NCI-H226 (cell line): ENCODE measurements at regions not wholly inside any gene's neighbourhood (a gene's known extent, or its start where the extent isn't known, plus 50 kb on each side); places are given as distances from the start of the nearest gene placed in this dataset.
"Not testable (repeated sequence)": the region's sequence is repeated elsewhere in the genome, so short reads cannot be mapped to it uniquely, and the experiment has no call there.

Experiments used
- DNase-seq: peaks from one replicate; pipeline ENCODE4 v3.0.0-alpha.2; 2015

DNA sequence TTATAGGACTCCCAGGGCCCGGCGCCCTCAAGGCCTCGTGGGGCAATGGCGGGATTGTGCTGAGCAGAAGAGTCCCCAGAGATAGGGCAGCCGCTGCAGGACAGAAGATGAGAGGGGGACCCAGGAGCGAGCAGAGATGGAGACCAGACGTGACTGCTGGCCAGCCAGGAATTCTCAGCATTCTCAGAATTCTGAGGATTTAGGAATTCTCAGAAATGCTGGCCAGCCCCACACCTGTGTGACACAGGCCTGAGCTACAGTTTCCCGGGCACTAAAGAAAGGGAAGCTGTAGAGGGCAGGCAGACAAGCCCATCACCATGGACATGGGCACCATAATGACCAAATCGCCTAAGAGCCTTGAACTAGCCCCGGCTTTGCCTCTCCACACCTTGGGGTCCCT is 186.2 kb upstream of the CDH4 start:
- no peak for DNase-seq

DNA sequence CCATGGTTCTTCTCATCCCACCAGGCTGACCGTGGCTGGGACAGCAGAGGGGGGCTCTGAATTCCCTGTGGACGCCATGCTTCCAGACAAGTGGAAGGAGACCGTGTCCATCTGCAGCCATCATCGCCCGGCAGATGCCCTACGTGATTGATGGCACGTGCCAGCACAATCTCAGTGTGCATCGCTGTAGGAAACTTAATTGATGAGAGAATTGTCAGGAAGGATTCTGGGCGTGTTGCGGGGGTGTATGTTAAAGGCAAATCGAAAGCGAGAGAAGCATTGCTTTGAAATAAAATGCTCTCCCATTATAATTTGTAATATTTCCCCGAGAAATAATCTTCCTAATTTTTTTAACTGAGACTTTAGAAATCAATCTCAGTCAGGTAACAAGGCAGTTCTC is 185.5 kb upstream of the CDH4 start:
- no peak for DNase-seq

DNA sequence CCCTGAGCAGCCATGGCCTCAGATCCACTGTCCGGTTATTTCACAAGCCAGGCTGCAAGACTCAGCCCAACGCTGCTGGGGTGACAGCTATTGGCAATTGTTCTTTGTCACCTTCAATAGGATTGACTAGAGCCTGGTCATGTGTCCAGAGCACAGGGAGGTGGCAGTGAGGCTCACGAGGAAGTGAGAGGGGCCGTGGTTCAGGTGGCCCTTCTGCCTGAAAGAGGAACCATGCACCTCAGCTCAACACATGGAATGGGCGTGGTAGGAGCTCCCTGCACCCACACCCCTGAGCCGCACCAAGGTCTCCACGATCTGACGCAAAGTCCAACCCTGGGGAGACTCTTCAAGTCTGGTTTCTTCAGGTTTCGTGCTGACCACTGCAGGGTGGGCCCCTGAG is 184.8 kb upstream of the CDH4 start:
- no peak for DNase-seq

DNA sequence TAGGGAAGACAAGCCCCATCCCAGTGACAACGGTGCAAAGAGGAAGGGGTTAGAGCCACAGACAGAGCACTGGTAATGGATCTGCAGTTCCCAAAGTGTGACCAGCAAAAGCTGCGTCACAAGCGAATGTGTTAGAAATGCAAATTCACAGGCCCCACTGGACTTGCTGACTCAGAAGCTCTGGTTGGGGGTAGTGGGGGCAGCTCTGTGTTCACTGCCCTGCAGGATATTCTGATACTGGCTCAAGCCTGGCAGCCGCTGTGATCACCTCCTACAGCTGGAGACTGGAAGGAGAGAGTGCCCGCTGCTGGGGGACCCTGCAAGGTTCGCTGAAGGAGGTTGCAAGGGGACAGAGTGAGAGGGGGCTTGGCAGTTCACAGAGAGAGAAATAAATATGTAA is 179.7 kb upstream of the CDH4 start:
- DNase-seq, result no peak

DNA sequence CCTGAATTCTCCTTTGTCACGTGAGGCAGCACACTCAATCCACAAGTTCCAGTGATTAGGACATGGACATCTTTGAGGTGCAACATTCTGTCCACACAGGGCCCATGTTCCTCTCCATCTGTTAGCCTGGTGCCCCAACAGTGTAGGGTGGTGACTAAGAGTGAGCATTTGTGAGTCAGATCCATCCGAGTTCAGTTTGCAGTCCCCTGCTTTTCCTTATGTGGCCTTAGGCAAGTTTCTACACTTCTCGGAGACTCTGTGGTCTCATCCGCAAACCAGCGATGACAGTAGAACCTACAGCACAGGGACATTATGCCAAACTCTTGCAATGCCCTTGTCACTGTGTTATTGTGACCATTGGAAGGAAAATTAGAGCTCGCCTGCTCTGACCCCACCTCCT is 178.7 kb upstream of the CDH4 start:
- no peak for DNase-seq

DNA sequence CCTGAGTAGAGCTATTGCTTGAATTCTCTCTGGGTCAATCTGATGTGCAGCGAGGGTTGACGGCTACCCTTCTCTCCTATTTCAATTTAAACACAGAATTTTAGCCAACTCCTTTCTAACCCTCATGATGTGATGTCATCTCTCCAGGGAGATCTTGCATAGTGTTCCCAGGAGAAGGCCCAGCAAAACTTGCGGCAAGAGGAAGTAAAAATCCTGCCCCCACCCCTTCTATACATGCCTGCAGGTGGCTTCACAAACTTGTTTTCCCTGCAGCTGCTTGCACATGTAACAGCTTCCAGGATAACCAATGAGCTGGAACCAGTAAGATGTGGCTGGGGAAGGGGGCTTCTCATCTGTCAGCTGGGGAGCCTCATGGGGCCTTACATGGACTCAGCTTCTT is 169.3 kb upstream of the CDH4 start:
- DNase-seq, result no peak

DNA sequence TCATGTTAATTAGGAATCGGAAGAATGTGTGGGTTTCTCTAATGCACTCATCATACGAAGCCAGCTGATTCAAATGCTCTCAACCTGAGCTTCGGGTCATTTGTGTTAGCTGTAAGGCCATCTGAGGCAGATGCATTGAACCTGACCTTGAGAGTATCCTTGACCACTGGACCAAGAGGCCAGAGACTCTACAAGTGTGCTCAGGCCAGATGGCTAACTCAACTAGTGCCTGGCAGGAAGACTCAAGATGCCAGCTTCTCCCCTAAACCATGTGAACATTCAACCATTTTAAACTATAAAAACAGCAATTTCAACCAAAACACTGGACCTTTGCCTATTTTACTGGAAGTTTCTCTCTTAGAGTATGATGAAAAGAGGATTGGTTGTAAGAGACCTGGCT is 168.6 kb upstream of the CDH4 start:
- DNase-seq, result no peak

DNA sequence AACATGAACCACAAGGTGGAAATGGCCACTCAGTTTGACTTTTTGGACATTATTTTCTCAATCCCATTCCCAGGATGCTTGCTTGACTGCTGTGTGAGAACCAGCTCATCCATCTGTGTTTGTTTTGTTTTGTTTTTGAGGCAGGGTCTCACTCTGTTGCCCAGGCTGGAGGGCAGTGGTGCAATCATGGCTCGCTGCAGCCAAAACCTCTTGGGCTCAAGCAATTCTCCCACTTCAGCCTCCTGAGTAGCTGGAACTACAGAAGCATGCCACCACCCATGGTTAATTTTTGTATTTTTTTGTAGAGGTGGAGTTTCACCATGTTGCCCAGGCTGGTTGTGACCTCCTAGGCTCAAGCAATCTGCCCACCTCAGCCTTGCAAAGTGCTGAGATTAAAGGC is 166.0 kb upstream of the CDH4 start:
- DNase-seq, result no peak

DNA sequence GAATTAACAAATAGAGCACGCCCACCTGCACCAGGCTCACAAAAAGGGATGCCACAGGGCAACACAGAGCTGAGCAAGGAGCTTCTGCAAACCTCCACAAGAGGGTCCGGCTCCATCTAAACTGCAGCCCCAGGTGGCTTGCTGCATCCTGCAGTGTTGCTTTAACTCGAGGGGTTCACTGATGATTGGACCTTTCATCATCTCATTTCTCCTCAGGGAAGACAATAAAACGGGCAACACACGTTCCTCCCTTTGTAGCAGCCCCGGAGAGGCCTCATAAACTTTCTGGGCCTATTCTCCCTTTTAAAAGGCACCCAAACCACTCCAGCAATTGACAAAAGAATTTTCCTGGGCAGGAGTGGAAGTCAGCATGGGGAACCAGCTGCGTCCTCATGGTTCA is 161.5 kb upstream of the CDH4 start:
- DNase-seq, result no peak

DNA sequence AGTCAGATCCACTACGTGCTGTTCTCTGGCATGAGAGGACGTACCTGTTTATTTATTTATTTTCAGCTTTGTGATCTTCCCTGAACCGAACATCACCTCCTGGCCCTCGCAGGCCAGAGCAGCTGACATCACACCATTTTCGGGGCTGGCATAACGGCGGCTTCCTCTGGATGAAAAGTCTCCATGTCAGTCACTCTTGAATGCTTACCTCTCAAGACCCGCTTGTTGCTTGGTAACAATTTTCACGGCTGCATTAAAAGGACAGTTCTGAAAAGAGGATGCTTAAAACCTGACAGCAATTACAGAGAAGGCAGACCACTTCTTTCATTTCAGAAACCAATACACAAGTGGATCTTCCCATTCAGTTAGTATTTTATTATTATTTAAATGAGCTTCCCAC is 159.8 kb upstream of the CDH4 start:
- DNase-seq, result no peak

DNA sequence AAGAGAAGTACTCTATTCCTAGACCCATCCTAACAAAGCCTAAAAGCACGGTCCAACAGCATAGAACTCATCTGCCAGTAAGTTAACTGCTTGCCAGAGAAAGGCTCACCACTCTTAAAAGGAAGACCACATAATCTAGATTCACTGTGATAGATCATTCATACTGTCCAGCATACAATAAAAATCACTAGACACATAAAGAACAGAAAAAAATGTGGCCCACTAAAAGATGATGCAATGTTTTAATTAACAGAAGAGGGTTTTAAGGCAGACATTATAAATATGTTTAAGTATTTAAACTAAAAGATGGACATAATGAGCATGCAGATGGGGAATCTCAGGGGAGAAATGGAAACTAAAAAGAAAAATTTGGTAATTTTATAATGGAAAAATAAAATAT is 157.5 kb upstream of the CDH4 start:
- DNase-seq, result no peak

DNA sequence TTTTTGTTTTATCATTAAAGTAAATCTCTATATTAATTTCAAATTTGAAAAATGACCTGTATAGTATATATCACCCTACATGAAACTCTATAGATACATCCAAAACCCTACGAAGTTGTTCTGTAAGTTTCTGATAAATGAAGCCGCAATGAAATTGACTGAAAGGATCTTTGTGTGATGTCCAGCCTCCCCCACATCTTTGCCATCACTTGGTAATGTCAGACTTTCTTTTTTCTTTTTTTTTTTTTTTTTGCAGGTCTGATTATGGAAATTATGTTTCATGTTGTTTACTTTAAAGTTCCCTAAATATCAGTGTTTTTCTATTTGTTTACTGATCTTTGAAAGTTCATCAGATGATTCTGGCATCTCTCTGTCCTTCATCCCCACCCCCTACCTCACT is 155.6 kb upstream of the CDH4 start:
- no peak for DNase-seq

DNA sequence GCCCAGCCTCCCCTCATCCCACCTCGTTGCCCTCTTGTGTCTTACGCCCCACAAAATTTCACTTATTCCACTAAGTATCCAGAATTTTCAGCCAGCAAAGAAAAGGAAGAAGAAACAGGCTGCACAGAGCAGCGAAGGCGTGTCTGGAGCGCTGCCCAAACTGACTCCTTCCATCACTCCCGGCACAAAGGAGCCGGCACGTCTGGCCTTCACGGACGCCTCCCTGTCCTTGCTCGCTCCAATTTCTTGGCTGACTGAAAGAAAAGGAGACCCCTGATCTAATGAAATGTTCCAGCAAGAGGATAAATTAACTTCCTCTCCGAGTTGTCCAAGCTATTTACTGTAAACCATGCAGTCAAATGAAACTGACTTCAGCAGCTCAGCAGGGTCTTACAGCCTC is 152.3 kb upstream of the CDH4 start:
- no peak for DNase-seq

DNA sequence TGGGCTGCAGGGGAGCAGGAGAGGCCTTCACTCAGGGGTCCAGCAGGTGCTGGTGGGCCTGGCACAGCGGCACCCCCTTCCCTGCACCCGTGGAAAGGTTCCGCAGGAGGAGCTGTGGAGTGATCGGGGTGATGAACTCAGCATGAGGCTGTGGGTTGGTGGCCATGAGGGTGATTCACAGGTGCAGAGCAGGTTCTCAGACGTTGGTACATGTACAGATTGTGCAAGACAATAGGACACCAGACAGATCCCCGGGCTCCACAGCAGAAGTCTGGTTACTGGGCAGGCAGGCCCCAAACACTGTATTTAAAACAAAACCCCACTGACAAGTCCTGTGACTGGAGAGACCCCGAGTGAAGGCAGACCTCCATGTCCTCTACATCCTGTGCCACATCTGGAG is 151.6 kb upstream of the CDH4 start:
- DNase-seq, result no peak

DNA sequence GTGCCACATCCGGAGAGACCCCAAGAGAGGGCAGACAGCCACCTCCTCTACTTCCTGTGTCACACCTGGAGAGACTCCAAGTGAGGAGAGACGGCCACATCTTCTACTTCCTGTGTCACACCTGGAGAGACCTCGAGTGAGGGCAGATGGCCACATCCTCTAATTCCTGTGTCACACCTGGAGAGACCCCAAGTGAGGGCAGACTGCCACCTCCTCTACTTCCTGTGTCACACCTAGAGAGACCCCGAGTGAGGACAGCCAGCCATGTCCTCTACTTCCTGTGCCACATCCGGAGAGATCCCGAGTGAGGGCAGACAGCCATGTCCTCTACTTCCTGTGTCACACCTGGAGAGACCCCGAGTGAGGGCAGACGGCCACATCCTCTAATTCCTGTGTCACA is 150.7 kb upstream of the CDH4 start:
- not testable (repeated sequence) for DNase-seq

DNA sequence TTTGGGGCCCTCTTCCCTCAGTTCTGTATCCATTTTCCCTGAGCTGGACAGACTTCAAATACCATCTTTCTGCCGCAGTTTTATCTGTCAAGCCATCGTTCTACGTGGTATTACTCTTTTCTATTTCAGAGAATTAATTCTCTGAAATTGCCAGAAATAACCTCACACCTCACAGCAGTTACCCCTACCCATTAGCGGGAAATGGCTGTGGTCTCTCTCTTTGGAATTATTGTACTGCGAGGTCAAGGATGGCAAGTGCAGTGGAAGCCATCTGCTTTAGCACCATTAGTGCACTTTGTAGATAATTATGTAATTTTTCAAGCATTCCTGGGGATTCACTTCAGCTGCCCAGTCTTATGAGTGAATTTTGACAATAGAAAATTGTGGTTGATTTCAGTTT is 147.8 kb upstream of the CDH4 start:
- DNase-seq, result no peak

DNA sequence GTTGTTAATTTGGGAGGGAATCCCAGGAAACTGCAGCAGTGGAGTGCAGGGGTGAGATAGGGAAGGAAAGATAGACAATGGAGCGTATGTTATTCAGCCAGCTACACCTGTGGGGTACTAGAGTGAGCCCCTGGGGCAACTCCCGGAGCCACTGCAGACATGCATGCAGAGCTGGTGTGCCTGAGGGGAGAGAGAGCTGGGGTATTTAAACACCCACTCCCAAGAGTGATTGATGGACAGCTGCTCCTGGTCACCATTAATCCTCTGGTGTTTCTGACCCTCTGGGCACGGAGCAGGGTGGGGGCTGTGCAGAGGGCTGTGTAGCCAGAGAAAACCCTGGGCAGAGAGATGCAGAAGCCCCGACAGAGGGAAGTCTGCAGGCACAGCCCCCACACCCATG is 146.7 kb upstream of the CDH4 start:
- no peak for DNase-seq

DNA sequence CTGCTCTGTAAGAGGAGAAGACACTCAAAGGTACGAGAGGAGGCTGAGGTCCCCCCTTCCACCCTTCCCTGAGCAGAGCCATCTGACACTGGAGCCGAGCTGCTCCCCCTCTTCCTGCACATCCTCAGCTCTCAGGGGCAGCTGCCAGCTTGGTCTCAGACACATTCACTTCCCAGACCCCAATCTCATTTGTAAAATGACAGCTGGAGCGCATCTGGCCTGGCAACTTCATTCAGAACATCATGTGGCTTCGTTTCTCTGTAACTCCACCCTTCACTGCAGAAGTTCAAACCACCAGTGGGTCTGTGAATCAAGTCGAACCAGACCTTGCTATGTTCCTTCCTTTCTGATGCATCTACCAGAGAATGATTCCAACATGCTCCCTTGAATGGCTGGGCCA is 145.6 kb upstream of the CDH4 start:
- DNase-seq, result no peak

DNA sequence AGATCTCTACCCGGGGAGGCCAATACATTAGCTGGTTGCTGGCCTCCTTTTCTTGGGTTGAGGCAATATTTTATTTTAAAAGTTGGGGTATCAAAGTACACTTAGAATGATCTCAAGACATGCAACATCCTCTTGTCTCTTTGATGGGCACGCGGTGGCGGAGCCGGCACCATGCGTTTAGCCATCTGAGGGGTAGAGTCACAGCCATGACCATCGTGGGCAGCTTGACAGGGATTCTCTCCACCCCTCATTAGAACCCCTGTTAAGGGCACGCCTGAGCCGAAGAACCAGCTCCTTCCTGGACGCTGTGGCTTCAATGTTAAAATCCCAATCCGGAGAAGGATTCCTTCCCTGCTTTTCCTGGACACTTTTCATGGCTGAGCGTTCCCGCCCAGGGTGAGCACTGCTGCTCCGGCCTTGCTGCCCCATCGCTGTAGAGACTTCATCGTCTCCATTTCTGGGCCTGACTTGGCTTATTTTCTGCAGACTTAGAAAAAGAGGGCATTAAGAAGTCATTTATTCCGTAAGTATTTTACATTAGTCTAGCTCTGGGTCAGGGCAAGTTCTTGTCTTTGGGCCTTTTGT is 142.7 kb upstream of the CDH4 start:
- DNase-seq, result no peak

DNA sequence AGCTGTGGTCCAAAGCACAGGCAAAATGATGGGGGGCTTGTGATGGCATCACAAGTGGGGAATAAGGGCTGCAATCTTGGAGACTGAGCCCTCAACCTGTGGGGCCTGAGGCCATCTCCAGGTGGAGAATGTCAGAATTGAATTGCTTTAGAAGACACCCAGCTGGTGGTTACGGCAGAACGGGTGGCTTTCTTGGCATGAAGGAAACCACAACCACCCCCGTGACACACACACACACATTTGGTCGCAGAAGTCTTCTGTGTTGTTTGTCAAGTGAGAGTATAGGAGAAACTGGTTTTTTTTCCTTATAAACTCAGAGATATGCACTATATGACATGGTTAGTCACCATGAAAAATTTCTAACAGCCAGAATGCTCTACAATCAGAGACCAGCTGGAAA is 139.5 kb upstream of the CDH4 start:
- DNase-seq, result no peak

DNA sequence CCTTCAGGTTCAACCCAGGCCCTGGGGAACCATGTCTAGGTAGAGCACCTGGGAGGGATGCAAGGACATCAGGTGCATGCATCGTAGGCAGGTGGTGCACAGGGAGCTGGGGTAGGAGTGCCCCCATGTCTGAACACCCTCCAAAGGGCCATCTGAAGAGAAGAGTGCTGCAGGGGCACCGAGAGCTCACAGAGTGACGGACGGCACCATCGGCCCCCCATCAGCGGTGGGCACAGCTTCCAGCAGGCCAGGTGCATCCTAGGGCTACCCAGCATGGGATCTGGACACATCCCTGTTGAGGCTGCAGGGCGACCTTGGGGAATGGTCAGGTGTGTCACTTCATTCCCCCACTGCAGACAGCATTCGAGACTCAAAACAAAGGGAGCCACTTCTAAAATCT is 138.3 kb upstream of the CDH4 start:
- no peak for DNase-seq

DNA sequence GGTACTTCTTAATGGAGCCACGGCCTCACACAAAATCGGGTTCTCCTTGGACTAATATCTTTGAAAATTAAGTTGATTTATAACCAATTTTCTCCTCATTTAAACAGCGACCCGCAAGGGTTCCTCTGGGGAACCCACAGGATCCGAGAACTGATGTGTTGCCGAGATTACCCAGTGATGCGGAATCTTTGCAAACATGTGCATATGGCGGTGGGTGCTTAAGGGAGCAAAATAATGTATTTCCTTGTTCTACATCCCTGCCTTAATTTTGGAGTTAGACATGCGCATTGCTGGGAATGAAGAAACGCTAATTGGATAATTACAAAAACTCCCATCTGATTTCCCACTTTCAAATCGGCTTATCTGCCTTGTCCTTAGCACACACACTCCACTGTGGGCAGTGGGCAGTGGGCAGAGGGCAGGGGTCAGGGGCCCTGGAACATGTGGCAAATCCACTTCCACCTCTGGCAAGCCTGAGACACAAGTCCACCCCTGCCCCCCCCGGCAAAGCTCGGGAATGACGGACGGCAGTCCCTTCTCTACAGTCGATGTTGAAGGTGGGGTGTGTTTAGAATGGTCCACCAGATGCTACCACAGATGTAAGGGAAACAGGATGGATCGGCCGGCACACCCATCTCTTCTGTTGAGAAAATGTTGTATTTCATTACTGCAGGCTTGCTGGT is 137.4 kb upstream of the CDH4 start:
- DNase-seq, result no peak

DNA sequence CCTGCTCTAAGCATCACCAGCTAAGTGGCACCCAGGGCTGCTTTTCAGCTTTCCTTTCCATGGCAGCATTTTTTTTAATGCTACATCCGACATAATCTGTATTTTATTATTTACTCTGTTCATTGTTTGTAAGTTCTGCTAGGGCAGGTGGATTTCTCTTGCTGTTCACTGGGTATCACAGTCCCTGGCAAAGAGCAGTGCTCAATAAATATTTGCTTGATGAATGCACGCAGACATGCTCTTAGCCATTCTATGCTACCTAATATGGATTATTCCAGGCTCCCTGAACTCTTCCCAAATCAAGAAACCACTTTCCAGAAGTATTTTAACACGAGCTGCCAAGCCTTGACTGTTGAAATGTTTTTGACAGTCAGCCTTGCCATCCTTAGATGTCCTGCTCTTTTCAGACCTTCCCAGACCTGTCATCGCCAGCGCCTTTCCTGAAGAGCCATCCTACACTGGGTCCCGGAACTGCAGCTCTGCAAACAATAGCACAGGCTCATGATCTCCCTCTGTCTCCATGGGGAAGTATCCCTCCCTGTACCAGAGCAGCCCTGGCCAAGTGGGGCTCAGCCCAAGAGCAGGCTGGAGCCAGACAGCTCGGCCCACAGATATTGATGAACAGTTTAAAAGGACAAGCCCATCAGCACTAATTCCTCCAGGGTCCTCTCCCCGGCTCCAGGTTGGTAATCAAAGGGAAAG is 136.5 kb upstream of the CDH4 start:
- no peak for DNase-seq

DNA sequence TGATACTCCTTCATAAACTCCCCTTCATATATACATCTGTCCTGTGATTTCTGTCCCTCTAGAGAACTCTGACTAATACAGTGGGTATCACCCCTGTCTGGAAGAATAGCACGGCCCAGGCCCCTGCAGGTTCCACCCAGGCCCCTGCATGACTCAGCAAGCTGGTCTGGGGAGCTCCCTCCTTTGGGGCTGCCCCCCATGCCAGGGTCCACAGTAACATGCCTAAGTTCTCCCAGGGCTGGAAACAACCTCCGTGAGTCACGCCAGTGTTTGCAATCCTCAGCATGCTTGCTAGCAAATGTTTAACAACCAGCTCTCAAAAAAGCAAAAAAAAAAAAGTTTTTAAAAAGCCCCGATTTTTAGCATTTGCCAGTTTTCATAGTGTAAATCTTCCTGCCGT is 134.3 kb upstream of the CDH4 start:
- no peak for DNase-seq
